Right lung (tissue), 2 donors: ENCODE measurements at regions not wholly inside any gene's neighbourhood (a gene's known extent, or its start where the extent isn't known, plus 50 kb on each side); places are given as distances from the start of the nearest gene placed in this dataset.

Source experiments
- DNase-seq, 2 donors: peaks; one replicate each; pipeline ENCODE4 v3.0.0-alpha.2; 2013

DNA sequence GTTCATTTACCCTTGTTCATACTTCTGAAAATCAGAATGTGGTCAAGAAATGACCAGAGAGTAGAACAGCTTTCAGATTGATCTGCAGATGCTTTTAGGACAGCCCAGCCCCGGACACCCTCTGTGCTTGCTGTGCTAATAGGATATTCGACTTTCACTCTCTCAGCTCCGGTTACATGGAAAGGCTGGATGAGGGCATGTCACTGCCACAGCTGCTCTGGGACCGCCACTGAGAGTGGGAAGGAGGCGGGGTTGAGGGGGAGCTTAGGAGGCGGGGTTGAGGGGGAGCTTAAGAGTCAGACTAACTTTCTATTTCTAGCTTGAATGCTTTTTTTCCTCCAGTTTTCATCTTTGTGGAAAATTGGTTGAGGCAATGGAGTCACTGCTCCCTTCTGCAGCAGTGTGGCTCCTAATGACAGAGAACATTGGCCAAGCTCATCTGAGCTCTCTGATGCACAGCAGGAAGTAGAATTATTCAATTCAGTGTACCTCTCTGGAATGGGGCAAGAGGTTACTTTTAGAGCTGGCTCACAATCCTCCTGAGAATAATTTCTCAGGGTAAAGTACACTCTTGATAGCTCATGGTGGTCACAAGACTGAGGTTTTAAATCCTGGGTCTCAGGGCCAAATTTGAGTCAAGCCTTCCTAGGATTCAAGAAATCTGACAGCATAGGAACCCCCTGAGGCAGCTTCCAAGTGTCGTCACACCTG is 74.6 kb upstream of the NPAS1 start:
- peak; percentile 64 to 73 for DNase-seq

GRCh38 chr19:46945694-46946489 is 73.7 kb upstream of the NPAS1 start:
- no peak for DNase-seq

GRCh38 chr19:46946611-46947238 is 72.9 kb upstream of the NPAS1 start:
- DNase-seq: no peak

- no peak for DNase-seq
Observed at GRCh38 chr19:46947866-46948265, 71.8 kb upstream of the NPAS1 start.

DNA sequence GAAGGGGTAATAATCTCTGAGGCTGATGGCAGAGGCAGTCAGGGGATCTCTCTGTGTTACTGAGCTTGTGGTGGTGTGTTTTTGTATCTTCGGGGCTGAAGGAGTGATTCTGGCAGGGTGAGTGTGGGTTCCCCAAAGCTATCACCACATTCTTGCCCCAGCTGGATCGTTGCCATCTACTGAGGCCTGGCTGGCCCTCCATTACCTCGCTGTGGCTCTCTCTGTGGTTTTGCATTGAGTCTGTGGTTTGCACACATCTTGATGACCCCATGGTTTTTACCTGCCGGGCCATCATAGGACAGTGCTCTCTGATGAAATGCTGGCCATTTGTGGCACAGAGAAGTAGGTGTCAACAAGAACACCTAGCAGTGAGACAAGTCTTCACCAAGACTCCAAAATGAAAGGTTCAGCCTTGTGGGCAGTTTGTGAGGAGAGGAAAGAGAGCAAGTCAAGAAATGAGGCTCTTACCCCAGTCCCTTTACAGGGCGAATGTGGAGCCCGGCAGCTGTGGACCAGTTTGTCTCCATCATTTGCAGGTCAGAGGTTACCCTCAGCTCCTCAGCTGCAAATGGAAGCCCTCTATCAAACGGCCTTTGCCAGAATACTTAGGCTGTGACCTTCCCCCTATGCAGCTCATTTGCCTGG is 69.0 kb upstream of the NPAS1 start:
- peak in 1 of 2 donors; percentile 30 for DNase-seq

- DNase-seq: no peak
Observed at GRCh38 chr19:46951171-46951986, 68.3 kb upstream of the NPAS1 start.

- DNase-seq: no peak
Observed at GRCh38 chr19:46952874-46953273, 66.8 kb upstream of the NPAS1 start.

DNA sequence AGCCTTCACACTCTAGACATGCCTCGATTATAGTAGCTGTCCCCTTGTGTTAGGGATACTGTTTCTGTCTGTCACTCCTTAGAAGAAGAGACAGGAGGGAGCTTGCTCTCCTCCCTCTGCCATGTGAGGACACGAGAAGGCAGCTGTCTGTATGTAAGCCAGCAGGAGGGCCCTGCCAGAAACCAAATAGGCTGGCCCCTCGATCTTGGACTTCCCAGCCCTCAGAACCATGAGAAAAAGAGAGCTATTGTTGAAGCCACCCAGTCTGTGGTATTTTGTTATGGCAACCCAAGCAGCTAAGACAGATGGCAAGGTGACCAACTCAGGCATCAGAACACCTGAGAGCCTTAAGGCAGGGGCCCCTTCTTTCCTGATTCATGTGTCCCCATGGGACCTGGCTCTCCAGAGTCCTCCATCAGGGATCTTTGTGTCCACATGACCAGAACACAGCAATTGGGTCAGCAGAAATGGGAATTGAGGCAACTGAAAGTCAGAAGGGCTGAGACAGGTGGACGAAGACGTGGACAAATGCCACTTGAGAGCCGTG is 65.6 kb upstream of the NPAS1 start:
- no peak for DNase-seq

DNA sequence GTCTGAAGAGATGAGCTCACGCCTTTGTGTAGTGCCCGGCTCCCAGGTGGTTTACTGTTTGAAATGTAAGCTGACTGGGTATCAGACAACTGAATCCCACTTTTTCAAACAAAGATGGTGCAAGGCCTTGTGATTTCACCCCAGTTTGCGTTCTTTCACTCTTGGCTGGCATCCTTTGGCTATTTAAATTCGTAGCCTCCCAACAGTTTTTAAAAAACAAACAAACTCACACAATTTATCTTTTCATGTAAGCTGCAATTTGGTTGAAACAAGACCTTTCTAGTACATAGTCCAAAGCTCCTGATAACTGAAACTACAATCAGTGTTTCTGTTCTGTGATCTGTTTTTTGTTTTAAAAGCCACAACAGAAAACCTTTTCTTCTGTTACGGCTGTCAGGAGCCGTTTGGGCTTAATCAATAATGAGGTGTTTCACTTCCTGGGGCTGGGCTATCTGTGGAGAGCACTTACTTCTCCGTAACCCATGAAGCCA is 65.1 kb upstream of the NPAS1 start:
- no peak for DNase-seq

DNA sequence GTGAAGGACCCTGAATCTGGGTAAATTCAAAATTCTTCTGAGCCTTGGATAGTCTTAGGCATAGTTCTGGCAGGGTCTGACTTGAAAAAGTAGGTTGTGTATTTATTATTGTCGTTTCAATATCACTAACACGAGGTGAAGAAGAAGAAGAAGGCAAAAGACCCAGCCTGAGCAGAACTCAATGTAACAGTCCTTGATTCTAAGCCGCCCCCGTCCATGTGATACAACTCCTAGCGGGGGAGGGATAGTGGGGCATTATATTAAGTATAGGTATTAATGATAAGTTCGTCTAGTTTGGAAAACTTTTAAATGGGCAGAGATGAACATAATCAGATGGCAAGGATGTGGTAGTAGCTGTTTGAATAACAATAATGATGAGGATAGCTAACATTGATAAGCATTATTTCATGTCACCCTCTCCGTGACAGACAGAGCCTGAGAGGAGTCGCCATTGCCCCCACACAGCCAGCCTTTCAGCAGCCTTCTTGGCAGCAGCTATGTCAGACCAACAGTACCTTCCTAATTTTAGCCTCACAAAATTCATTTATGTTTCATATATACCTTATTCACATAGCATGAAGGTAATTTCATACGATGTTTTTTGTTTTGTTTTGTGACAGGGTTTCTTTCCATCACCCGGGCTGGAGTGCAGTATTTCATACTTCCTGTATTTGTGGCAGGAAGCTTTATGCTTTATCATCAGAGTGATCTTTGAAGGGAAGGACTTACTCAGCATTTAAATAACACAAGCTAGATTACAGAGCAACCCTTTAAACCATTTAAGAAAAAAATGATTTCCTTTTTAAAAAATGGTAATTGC is 64.4 kb upstream of the NPAS1 start:
- DNase-seq: no peak

DNA sequence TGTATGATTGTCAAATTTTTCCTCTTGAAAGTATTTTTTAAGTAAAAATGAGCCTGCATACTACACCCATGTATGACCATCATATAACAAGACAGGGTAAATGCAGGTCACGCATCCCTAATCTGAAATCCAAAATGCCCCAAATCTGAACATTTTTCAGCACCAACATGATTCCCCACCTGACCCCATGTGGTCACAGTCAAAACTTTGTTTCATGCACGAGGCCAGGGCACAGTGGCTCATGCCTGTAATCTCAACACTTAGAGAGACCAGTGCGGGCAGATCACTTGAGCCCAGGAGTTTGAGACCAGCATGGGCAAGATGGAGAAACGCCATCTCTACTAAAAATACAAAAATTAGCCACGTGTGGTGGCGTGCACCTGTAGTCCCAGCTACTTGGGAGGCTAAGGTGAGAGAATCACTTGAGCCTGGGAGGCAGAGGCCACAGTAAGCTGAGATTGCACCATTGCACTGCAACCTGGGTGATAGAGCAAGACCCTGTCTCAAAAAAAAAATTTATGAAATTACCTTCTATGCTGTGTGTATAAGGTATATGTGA is 63.7 kb upstream of the NPAS1 start:
- no peak for DNase-seq

- DNase-seq: no peak
Observed at GRCh38 chr19:46958532-46958931, 61.1 kb upstream of the NPAS1 start.

- no peak for DNase-seq
Observed at GRCh38 chr19:46959894-46960556, 59.6 kb upstream of the NPAS1 start.

GRCh38 chr19:46962030-46962570 is 57.5 kb upstream of the NPAS1 start:
- DNase-seq: no peak

- no peak for DNase-seq
Observed at GRCh38 chr19:46963093-46963734, 56.4 kb upstream of the NPAS1 start.

DNA sequence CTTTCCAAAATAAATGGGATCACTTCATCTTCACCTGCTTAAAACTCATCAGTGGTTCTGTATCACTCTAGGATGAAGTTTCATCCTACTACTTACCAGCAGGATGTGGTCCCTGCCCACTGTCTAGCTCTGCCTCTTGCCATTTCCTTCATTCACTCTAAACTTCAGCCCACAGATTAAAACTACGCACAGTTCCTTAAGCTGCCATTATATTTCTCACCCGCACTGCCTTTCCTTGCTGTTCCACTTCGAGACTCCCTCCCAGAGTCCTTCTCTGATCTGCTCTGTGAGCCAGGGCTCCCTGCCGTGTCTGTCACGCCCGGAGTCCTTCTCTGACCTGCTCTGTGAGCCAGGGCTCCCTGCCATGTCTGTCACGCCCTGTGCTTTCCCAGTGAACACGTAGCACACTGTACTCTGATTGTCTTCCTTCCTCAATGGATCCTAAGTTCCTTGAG is 52.0 kb upstream of the NPAS1 start:
- DNase-seq: no peak
